MG63 (cell line): ENCODE measurements at regions not wholly inside any gene's neighbourhood (a gene's known extent, or its start where the extent isn't known, plus 50 kb on each side); places are given as distances from the start of the nearest gene placed in this dataset.

Source experiments
- DNase-seq: peaks from one replicate; pipeline ENCODE4 v3.0.0-alpha.2; 2020
- H3K27me3 ChIP-seq: fragments of 250-450 bp; sonication (Bioruptor Pico); 2 replicates; pipeline ENCODE4 v1.5.1; 2020; ENCODE audit warnings: mild to moderate bottlenecking, moderate library complexity
- H3K36me3 ChIP-seq: fragments of 250-450 bp; sonication (Bioruptor Pico); 2 replicates; pipeline ENCODE4 v1.5.1; 2020; ENCODE audit warnings: mild to moderate bottlenecking, moderate library complexity
- H3K4me3 ChIP-seq: fragments of 250-450 bp; sonication (Bioruptor Pico); 2 replicates; pipeline ENCODE4 v1.5.1; 2020; ENCODE audit warnings: mild to moderate bottlenecking, moderate library complexity
- H3K9me3 ChIP-seq: fragments of 250-450 bp; sonication (Bioruptor Pico); 2 replicates; pipeline ENCODE4 v1.5.1; 2020; ENCODE audit warnings: mild to moderate bottlenecking, moderate library complexity

DNA sequence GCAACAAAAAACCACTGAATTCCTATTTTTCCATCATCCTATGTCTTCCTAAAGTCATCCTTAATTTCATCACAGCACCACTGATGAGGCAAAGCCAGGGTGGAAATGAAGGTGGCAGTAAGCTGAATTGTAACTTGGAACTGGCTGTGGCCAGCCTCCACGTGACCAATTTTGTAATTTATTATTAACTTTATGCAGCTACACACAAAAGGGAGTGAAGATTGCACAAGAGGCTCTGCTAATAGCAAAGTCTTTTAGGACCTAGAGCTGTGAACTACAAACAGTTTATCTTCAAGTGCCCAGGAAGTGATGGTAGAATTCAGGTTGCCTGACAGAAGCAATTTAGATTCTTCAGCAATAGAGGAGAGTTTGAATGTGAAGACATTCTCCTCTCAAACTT lies 176.4 kb downstream of the CCDC71L start:
- no peaks in the 10 kb centered on the region for H3K27me3 ChIP-seq
- DNase-seq = no peak
- no peaks in the 10 kb centered on the region for H3K36me3 ChIP-seq
- H3K9me3 ChIP-seq = no peaks in the 10 kb centered on the region
- H3K4me3 ChIP-seq = no peak overlapping the region

GRCh38 chr7:106482091-106482490 lies 178.9 kb downstream of the CCDC71L start:
- no peaks in the 10 kb centered on the region for H3K36me3 ChIP-seq
- no peaks in the 10 kb centered on the region for H3K9me3 ChIP-seq
- no peak overlapping the region for H3K4me3 ChIP-seq
- no peaks in the 10 kb centered on the region for H3K27me3 ChIP-seq
- no peak for DNase-seq

GRCh38 chr7:106480616-106481031 lies 180.3 kb downstream of the CCDC71L start:
- H3K27me3 ChIP-seq = no peaks in the 10 kb centered on the region
- H3K4me3 ChIP-seq = no peak overlapping the region
- no peak for DNase-seq
- H3K9me3 ChIP-seq = no peaks in the 10 kb centered on the region
- no peaks in the 10 kb centered on the region for H3K36me3 ChIP-seq

DNA sequence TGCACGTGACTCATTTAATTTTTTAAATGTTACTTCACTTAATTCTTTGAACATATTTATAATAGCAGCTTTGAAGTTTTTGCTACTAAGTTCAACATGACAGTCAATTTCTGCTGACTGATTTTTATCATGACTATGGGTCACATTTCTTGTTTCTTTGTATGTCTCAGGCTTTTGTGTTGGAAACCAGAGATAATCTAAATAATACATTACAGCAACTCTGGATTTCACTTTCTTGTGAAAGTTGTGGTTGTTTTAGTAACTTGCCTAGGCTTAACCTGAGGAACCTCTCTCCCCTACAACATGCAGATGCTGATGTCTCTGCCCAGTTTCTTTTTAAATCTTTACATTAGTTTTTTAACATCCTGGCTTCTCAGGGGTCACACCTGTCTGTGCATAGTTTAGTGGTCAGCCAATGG lies 180.8 kb downstream of the CCDC71L start:
- H3K9me3 ChIP-seq = no peaks in the 10 kb centered on the region
- no peaks in the 10 kb centered on the region for H3K27me3 ChIP-seq
- no peak overlapping the region for H3K4me3 ChIP-seq
- no peaks in the 10 kb centered on the region for H3K36me3 ChIP-seq
- DNase-seq = no peak

DNA sequence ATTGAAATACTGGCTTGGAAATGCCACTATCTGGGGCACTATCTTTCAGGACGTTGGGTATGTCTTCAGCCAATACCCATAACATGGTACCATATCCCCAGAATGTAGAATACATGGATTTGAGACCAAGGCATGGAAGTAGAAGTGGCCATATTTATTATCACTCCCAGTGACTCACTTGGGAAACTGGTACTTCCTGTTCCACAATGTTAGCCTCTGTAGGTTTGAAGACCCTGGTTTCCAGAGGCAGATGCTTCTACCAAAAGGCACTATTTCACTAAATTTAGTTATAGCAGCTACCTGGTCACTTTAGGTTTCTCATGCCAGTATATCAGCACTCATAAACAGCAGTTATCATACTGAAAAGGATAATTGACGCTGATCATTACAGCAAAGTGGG lies 184.2 kb downstream of the CCDC71L start:
- H3K4me3 ChIP-seq = no peak overlapping the region
- H3K36me3 ChIP-seq = no peaks in the 10 kb centered on the region
- no peaks in the 10 kb centered on the region for H3K27me3 ChIP-seq
- no peaks in the 10 kb centered on the region for H3K9me3 ChIP-seq
- DNase-seq = no peak

- Histone ChIP-seq H3K27me3 (no peaks in the 10 kb centered on the region), H3K9me3 (no peaks in the 10 kb centered on the region), H3K4me3 (no peak overlapping the region), H3K36me3 (no peaks in the 10 kb centered on the region)
- DNase-seq = no peak
Observed at GRCh38 chr7:106472741-106473140, 188.0 kb upstream of the NAMPT start.

GRCh38 chr7:106471686-106472440 lies 187.1 kb upstream of the NAMPT start:
- DNase-seq = no peak
- no peak overlapping the region for H3K4me3 ChIP-seq
- H3K9me3 ChIP-seq = no peaks in the 10 kb centered on the region
- H3K27me3 ChIP-seq = no peaks in the 10 kb centered on the region
- H3K36me3 ChIP-seq = no peaks in the 10 kb centered on the region

DNA sequence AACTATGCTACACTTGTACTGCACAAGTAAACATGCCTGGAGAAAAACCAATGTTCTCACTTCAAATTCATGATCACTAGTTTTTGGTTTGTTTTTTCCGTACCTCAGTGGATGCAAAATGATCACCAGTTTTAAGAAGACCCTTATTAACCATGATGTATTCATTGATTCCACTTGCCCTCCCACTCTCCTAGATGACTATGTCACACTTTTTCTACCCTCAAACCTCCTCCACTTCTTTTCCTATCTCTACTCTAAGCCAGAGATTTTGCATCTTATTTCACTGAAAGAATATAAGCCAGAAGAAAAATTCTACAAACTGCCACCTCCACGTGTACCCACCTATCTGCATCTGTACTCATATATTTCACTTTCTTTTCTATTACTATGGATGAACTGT lies 186.2 kb upstream of the NAMPT start:
- H3K27me3 ChIP-seq = no peaks in the 10 kb centered on the region
- H3K36me3 ChIP-seq = no peaks in the 10 kb centered on the region
- no peak for DNase-seq
- no peaks in the 10 kb centered on the region for H3K9me3 ChIP-seq
- no peak overlapping the region for H3K4me3 ChIP-seq

- Histone ChIP-seq H3K27me3 (no peaks in the 10 kb centered on the region), H3K9me3 (no peaks in the 10 kb centered on the region), H3K4me3 (no peak overlapping the region), H3K36me3 (no peaks in the 10 kb centered on the region)
- no peak for DNase-seq
Observed at GRCh38 chr7:106466867-106467266, 182.1 kb upstream of the NAMPT start.

- Histone ChIP-seq H3K4me3 (no peak overlapping the region), H3K36me3 (no peaks in the 10 kb centered on the region), H3K27me3 (no peaks in the 10 kb centered on the region), H3K9me3 (no peaks in the 10 kb centered on the region)
- no peak for DNase-seq
Observed at GRCh38 chr7:106465704-106466468, 181.1 kb upstream of the NAMPT start.

- DNase-seq = no peak
Observed at GRCh38 chr7:106464651-106465050, 179.9 kb upstream of the NAMPT start.

DNA sequence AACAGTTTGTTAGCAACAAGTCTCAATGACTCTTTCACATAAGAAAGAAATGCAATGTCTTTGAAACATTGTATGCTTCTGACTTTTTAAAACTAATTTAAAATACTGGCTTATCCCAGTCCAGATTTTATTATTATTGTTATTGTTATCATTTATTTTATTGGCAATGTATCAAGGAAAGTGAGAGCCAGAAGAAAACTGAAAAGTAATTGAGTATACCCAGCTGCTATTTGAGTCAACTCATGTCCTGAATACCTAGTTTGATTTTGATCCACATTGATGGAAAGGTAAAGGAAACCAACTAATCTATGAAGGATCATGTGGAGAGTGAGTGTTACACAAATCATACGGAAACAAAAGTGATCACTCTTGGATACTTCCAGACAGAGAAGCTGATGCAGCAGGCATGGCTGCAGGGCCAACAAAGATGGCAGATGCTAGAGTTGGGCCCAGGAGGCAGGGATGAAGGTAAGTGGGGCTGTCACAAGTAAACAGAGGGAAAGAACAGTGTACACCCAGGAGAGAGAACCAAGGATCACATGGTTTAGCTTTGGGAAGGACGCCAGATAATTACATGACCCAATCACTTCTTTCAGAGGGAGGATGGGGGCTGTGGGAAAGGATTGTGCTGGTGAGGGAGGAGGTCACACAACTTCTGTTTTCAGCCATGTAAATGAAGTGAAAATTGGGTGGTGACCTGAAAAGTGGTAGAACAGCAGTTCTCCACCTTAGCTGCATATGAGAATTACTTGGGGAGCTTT lies 179.2 kb upstream of the NAMPT start:
- no peaks in the 10 kb centered on the region for H3K36me3 ChIP-seq
- H3K27me3 ChIP-seq = no peaks in the 10 kb centered on the region
- H3K4me3 ChIP-seq = no peak overlapping the region
- no peaks in the 10 kb centered on the region for H3K9me3 ChIP-seq
- DNase-seq = no peak

More at GRCh38 chr7:106464651-106465050, 179.9 kb upstream of the NAMPT start:
- H3K4me3 ChIP-seq = no peak overlapping the region
- H3K9me3 ChIP-seq = no peaks in the 10 kb centered on the region
- no peaks in the 10 kb centered on the region for H3K27me3 ChIP-seq
- H3K36me3 ChIP-seq = no peaks in the 10 kb centered on the region

- no peak for DNase-seq
- no peaks in the 10 kb centered on the region for H3K27me3 ChIP-seq
- H3K36me3 ChIP-seq = no peaks in the 10 kb centered on the region
- H3K4me3 ChIP-seq = no peak overlapping the region
- H3K9me3 ChIP-seq = no peaks in the 10 kb centered on the region
Observed at GRCh38 chr7:106462914-106463482, 178.2 kb upstream of the NAMPT start.

DNA sequence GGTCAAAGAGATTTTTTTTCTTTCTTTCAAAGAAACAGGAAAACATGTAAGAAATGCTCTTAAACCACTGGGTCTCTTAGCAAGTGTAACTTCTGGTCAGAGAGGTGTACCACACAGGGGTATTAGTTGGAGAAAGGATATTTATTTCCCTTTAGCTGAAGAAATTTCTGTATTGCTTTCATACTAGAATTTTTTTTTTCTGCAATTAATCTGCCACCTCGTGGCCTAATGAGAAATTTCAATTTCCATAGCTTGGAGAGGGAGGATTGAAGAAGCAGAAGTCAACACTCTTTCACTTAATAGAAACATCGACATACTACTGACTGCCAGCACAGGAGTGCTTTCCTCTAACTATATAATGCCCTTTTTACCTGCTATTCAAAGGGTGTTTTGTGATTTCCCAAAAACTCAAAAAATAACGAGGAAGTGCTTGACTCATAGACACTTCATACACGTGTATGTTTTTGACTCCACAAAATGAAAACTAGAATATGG lies 177.6 kb upstream of the NAMPT start:
- H3K27me3 ChIP-seq = no peaks in the 10 kb centered on the region
- H3K4me3 ChIP-seq = no peak overlapping the region
- no peaks in the 10 kb centered on the region for H3K9me3 ChIP-seq
- DNase-seq = no peak
- H3K36me3 ChIP-seq = no peaks in the 10 kb centered on the region

GRCh38 chr7:106460792-106461254 lies 176.0 kb upstream of the NAMPT start:
- H3K4me3 ChIP-seq = no peak overlapping the region
- no peaks in the 10 kb centered on the region for H3K36me3 ChIP-seq
- no peaks in the 10 kb centered on the region for H3K27me3 ChIP-seq
- no peak for DNase-seq
- H3K9me3 ChIP-seq = no peaks in the 10 kb centered on the region

GRCh38 chr7:106459397-106460072 lies 174.8 kb upstream of the NAMPT start:
- no peak overlapping the region for H3K4me3 ChIP-seq
- no peak for DNase-seq
- H3K36me3 ChIP-seq = no peaks in the 10 kb centered on the region
- no peaks in the 10 kb centered on the region for H3K27me3 ChIP-seq
- H3K9me3 ChIP-seq = no peaks in the 10 kb centered on the region
